Esophagus squamous epithelium (tissue), 5 donors: ENCODE measurements at regions not wholly inside any gene's neighbourhood (a gene's known extent, or its start where the extent isn't known, plus 50 kb on each side); places are given as distances from the start of the nearest gene placed in this dataset.
A peak's percentile ranks its signal among the peaks of the same experiment; 100 is the strongest.

Experiments
- DNase-seq: peaks from one replicate; lab custom pipeline; 2025; lab: John Stamatoyannopoulos, UW
- H3K27ac ChIP-seq, 4 donors: fragments of 200-600 bp; sonication (generic); one replicate each; pipeline ENCODE4 v1.5.1; 2016 to 2019; ENCODE audit warnings: mild to moderate bottlenecking in 1 of 4
- H3K27me3 ChIP-seq, 4 donors: fragments of 200-600 bp; sonication (generic); 1 replicate in 3 of 4; 2 replicates in 1 of 4; pipeline versions ENCODE4 v1.5.1 to v1.6.0; 2017 to 2021; ENCODE audit warnings: antibody characterized with exemption in 1 of 4
- H3K36me3 ChIP-seq, 3 donors: fragments of 200-600 bp; sonication (generic); one replicate each; pipeline ENCODE4 v1.5.1; 2016 to 2019
- H3K4me1 ChIP-seq, 3 donors: fragments of 200-600 bp; sonication (generic); one replicate each; pipeline ENCODE4 v1.5.1; 2017 to 2019
- H3K4me3 ChIP-seq, 4 donors: fragments of 200-600 bp; sonication (generic); 1 replicate in 3 of 4; 2 replicates in 1 of 4; pipeline ENCODE4 v1.5.1; 2016 to 2019; ENCODE audit warnings: mild to moderate bottlenecking in 2 of 4, moderate library complexity in 1 of 4
- H3K9me3 ChIP-seq, 3 donors: fragments of 200-600 bp; sonication (generic); one replicate each; pipeline ENCODE4 v1.5.1; 2016 to 2019
- POLR2A ChIP-seq, 4 donors: fragments of 450-650 bp; IDR thresholded peaks; one replicate each; pipeline ENCODE4 v1.6.1; 2017; ENCODE audit warnings: antibody characterized with exemption in 4 of 4, mild to moderate bottlenecking in 4 of 4, moderate library complexity in 3 of 4
- WGBS, 2 donors: methylation state at CpG; one replicate each; pipeline ENCODE4 v1.1.5; 2018; 5-methylcytosine and 5-hydroxymethylcytosine counted together
- intact Hi-C: fragments of 100-400 bp; cut with DNase I; formaldehyde crosslinking; loops from one replicate; pipeline ENCODE4 v1.15.0; 2022
- TF ChIP-seq, protein P1 (sequence below), 6 experiments: fragments of 450-650 bp in 4 of 6; fragments of 200-600 bp in 2 of 6; sonication (generic) in 2 of 6; IDR thresholded peaks; one replicate each; pipeline ENCODE4 v1.5.1; 2016 to 2019; ENCODE audit warnings: antibody characterized with exemption in 6 of 6, mild to moderate bottlenecking in 4 of 6, moderate library complexity in 4 of 6
- donor health status: DM: yes; HTN: yes; CAD: no.

DNA sequence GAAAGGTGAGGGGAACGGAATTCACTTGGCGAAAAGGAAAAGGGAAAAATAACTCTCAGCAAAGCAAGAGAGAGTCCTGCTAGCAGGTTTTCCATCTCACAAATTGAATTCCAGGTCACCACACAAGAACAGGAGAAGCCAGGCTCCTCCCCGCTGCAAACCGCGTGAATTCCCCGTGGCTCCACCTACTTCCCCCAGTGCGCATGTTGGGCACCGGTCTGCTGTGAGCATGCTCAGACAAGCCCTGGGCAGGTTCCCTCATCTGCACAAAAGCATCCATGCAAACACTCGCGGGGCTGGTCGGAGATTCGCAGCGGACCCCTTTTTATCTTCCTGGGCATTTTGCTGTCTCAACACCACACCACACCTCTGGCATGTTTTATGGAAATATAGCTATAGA is 58.5 kb upstream of the S1PR3 start:
- H3K4me3 ChIP-seq = no peak overlapping the region
- peaks cover 0 to 4% (median 0%) of the 10 kb centered on the region in 3 donors for H3K4me1 ChIP-seq
- intact Hi-C loops = no loop called here
- DNase-seq = no peak
- 84 to 85% methylated on average over 13 of the region's 13 CpGs for WGBS, 2 donors
- TF ChIP-seq POLR2A (IDR thresholded peaks at IDR 0.05) = no peak
- TF ChIP-seq, protein P1, sequence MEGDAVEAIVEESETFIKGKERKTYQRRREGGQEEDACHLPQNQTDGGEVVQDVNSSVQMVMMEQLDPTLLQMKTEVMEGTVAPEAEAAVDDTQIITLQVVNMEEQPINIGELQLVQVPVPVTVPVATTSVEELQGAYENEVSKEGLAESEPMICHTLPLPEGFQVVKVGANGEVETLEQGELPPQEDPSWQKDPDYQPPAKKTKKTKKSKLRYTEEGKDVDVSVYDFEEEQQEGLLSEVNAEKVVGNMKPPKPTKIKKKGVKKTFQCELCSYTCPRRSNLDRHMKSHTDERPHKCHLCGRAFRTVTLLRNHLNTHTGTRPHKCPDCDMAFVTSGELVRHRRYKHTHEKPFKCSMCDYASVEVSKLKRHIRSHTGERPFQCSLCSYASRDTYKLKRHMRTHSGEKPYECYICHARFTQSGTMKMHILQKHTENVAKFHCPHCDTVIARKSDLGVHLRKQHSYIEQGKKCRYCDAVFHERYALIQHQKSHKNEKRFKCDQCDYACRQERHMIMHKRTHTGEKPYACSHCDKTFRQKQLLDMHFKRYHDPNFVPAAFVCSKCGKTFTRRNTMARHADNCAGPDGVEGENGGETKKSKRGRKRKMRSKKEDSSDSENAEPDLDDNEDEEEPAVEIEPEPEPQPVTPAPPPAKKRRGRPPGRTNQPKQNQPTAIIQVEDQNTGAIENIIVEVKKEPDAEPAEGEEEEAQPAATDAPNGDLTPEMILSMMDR (IDR thresholded peaks at IDR 0.05) = no peak
- no peak overlapping the region for H3K27ac ChIP-seq
- no peaks in the 10 kb centered on the region for H3K9me3 ChIP-seq
- H3K36me3 ChIP-seq = no peaks in the 10 kb centered on the region
- peaks cover 0 to 4% (median 0%) of the 10 kb centered on the region in 4 donors for H3K27me3 ChIP-seq

DNA sequence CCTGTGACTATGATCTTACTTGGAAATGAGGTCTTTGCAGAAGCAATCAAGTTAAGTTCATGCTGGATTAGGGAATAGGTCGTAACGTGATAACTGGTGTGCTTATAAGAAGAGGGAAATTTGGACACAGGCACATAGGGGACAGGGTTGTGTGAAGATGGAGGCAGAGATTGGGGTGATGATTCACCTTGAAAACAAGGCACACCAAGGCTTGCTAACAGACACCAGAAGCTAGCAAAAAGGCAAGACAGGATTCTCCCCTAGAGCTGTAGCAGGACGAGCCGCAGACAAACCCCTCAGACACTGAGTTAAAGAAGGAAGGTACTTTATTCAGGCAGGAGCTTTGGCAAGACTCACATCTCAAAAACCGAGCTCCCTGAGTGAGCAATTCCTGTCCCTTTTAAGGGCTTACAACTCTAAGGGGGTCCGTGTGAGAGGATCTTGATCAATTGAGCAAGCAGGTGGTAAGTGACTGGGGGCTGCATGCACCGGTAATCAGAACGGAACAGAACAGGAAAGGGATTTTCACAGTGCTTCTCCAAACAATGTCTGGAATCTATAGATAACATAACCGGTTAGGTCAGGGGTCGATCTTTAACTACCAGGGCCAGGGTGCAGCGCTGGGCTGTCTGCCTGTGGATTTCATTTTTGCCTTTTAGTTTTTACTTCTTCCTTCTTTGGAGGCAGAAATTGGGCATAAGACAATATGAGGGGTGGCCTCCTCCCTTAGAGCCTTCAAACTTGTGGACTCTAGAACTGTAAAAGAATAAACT is 57.5 kb upstream of the S1PR3 start:
- intact Hi-C loops = no loop called here

DNA sequence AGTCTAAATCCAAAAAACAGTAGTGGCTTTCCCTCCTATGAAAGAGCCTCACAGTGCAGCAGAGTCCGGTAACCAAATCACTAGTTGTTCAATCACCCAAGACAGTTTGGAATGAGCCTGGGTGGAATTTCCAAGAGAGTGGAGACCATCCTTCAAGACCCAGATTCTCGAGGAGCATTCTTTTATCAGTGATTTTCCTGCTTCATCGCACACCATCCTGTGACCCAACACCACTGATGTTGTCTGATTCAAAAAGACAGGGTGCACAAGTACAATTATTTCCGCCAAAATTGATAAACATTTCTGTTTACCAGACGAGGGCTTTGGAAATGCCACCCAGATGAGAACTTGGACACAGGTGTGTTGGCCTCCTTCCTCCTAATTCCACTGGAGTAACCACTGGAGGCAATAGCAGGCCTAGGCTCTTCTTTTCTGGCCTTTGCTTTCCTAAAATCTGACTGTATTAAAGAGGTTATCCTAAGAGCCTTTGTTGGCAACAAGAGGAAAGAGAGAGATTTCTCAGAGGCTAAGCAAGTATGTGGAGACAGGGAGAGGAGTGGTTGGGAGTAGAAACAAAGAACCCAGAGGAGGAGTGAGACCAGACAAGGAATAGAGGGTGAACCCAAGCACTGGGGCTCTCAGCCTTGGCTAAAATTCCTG is 56.3 kb upstream of the S1PR3 start:
- Histone ChIP-seq H3K9me3 (no peaks in the 10 kb centered on the region), H3K27me3 (peaks cover 0 to 4% (median 0%) of the 10 kb centered on the region in 4 donors), H3K27ac (peak overlapping the region in 1 of 4 donors; percentile 10), H3K4me1 (peaks cover 0 to 4% (median 0%) of the 10 kb centered on the region in 3 donors), H3K36me3 (no peaks in the 10 kb centered on the region), H3K4me3 (no peak overlapping the region)
- DNase-seq = no peak
- intact Hi-C loops = no loop called here
- WGBS, 2 donors = 61 to 69% methylated on average over 5 of the region's 5 CpGs
- TF ChIP-seq POLR2A (IDR thresholded peaks at IDR 0.05) = no peak
- TF ChIP-seq, protein P1 (IDR thresholded peaks at IDR 0.05) = no peak

More for the DNA sequence above, 57.5 kb upstream of the S1PR3 start:
- Histone ChIP-seq H3K4me3 (no peak overlapping the region), H3K4me1 (peaks cover 0 to 4% (median 0%) of the 10 kb centered on the region in 3 donors), H3K36me3 (no peaks in the 10 kb centered on the region), H3K9me3 (no peaks in the 10 kb centered on the region), H3K27ac (no peak overlapping the region), H3K27me3 (peaks cover 0 to 4% (median 0%) of the 10 kb centered on the region in 4 donors)
- no peak for DNase-seq
- TF ChIP-seq POLR2A (IDR thresholded peaks at IDR 0.05) = no peak
- TF ChIP-seq, protein P1 (IDR thresholded peaks at IDR 0.05) = no peak
- 66 to 68% methylated on average over 11 of the region's 11 CpGs for WGBS, 2 donors

DNA sequence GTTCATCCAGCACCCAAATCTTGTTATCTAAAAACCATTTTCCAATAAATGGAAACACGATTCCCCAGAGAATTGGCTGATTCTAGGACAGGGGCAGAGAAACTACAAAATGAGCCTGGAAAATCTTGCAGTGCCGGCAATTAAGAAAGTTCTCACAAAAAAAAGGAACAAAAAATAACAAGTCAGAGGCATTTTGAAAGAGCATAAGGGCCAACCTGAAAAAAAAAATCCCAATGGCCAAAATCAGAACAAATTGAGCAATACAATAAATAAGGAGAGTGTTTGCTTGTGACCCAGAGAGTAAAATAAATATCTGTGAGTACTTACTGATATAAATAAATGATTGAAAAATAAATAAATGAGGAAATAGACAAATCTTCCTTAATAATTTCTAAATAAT is 55.1 kb upstream of the S1PR3 start:
- peak overlapping the region in 2 of 4 donors; percentile 31 to 41 for H3K27ac ChIP-seq
- TF ChIP-seq POLR2A (IDR thresholded peaks at IDR 0.05) = no peak
- TF ChIP-seq, protein P1 (IDR thresholded peaks at IDR 0.05) = no peak
- intact Hi-C loops = no loop called here

DNA sequence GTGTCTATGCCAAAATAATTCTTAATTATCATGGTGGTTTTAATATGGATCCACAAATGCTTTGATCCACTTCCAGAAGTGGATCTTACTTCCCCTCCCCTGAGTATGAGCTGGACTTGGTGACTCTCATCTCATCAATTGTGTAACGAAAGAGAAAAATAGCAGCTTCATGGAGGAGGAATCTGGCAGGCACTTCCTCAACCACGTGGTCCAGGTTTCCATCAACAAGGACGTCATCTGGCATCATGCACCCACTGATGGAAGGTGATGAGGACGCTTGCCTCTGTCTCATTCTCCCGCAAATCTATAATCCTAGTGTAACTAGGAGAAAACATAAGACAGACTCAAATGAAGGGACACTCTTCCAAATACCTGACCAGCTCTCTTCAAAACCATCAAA is 54.6 kb upstream of the S1PR3 start:
- TF ChIP-seq, protein P1 (IDR thresholded peaks at IDR 0.05) = no peak
- no peak for TF ChIP-seq POLR2A (IDR thresholded peaks at IDR 0.05)
- no peaks in the 10 kb centered on the region for H3K9me3 ChIP-seq
- H3K4me1 ChIP-seq = peaks cover 0 to 14% (median 0%) of the 10 kb centered on the region in 3 donors
- 33 to 61% methylated on average over 4 to 5 of the region's 5 CpGs for WGBS, 2 donors
- no peaks in the 10 kb centered on the region for H3K36me3 ChIP-seq
- H3K27ac ChIP-seq = peak overlapping the region in 2 of 4 donors; percentile 31 to 41
- peaks cover 0 to 4% (median 0%) of the 10 kb centered on the region in 4 donors for H3K27me3 ChIP-seq
- DNase-seq = no peak
- H3K4me3 ChIP-seq = no peak overlapping the region
- intact Hi-C loops = no loop called here

More for the DNA sequence above, 55.1 kb upstream of the S1PR3 start:
- WGBS, 2 donors = 52 to 62% methylated on average over 2 of the region's 2 CpGs
- no peaks in the 10 kb centered on the region for H3K9me3 ChIP-seq
- DNase-seq = no peak
- H3K4me1 ChIP-seq = peaks cover 0 to 9% (median 0%) of the 10 kb centered on the region in 3 donors
- peaks cover 0 to 4% (median 0%) of the 10 kb centered on the region in 4 donors for H3K27me3 ChIP-seq
- H3K36me3 ChIP-seq = no peaks in the 10 kb centered on the region
- H3K4me3 ChIP-seq = no peak overlapping the region
